Frontal cortex (tissue), 3 donors: ENCODE measurements at regions not wholly inside any gene's neighbourhood (a gene's known extent, or its start where the extent isn't known, plus 50 kb on each side); places are given as distances from the start of the nearest gene placed in this dataset.
"Not testable (repeated sequence)": the region's sequence is repeated elsewhere in the genome, so short reads cannot be mapped to it uniquely, and the experiment has no call there.

Experiments
- DNase-seq, 2 donors: peaks; one replicate each; pipeline ENCODE4 v3.0.0; 2012; ENCODE audit warnings: low spot score in 2 of 2
- FAIRE-seq: peaks from 2 replicates; lab custom pipeline; 2012; peaks lifted over from hg19 to GRCh38; lab: Jason Lieb, UNC
- donor health status: control.
- donor health status: control.
- donor health status: control.

DNA sequence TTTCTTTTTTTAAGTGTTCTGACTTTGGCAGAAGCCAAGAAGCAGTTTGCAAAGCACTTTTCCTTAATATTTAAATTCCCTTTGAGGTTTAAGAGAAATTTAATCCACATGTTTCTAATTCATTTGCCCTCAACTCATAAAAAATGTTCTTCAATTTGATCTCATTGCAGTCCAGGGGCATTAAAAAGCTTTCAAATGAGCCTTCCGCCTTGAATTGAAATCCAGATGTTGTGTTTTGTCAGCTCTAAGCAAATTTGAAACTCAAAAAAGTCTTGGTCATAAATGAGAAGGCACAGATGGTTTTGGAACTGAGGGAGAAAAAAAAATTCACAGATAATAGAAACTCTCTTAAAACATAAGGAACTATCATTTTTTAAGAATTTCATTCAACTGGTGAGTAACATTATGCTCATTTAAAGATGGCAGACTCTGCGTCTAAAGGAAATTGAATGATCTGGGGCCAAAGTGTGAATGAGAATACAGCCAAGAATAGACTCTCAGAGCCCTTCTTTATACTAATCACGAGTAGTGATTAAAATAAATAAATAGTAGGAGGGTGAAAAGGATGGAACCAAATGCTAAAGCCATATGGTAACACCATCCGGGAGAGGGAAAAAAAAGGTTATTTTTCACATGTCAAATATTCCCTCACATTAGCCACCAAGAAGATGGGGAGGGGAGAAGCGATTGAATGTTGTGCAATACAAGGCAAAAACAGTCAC is 1304.7 kb downstream of the CDH8 start:
- no peak for DNase-seq
- FAIRE-seq: no peak

- FAIRE-seq (no peak), DNase-seq (no peak)
These were observed 1307.2 kb downstream of the CDH8 start for GRCh38 chr16:60729051-60729450.

GRCh38 chr16:60727851-60728250 is 1308.4 kb downstream of the CDH8 start:
- no peak for DNase-seq

DNA sequence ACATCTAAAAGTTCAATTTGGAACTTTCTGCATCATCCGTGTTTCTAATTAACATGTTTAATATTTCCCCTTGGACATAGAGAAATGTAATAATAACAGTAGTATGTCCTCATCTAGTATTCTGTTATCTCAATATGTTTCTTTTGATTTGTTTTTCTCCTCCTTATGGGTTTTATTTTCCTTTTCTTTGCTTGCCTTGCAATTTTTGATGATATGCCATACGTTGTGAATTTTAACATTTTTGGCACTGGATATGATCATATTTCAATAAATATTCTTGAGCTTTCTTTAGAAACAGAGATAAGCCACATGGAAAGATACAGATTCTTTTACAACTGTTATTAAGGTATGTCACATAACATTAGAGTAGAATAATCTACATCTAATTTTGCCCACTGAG is 1316.2 kb downstream of the CDH8 start:
- FAIRE-seq (no peak), DNase-seq (no peak)

More at GRCh38 chr16:60727851-60728250, 1308.4 kb downstream of the CDH8 start:
- no peak for FAIRE-seq

DNA sequence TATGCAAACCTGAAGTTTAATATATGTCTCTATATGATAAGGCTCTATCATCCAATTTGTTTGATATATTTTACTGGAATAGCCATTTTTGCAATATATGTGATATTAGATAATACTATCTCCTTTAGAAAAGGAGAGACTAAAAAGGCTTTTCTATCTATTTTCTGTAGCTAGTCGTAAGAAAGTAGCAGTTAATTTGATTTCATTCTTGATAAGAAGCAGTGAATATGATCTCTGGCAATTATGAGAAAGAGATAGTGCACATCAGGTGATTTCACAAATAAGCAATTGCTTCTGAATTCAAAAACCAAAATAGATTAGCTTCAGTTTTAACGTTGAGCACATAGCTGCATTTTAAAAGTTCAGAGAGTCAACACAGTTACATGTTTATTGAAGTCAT is 1318.4 kb downstream of the CDH8 start:
- FAIRE-seq: no peak
- no peak for DNase-seq

DNA sequence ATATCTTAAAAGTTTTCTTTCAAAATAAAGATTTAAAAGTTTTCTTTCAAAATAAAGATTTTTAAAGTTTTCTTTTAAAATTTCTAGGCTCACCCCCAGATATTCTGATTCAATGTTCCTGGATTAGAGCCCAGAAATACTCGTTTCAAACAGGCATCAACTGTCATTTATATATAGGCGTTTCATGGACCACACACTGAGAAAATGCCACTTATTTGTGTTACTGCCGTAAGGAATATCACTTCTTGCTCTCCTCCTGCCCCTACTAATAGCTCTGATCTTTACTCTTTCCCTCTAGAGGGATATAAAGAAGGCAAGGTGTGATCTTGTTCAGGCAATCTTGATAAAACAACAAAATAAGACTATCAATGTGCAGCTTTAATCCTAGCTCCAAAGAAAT is 1324.1 kb downstream of the CDH8 start:
- no peak for DNase-seq
- no peak for FAIRE-seq

- no peak for FAIRE-seq
These were observed 1331.5 kb downstream of the CDH8 start for GRCh38 chr16:60704726-60705125.

GRCh38 chr16:60703096-60703495 is 1333.1 kb downstream of the CDH8 start:
- DNase-seq: no peak
- FAIRE-seq: no peak

More at GRCh38 chr16:60704726-60705125, 1331.5 kb downstream of the CDH8 start:
- DNase-seq: no peak

GRCh38 chr16:60686824-60687223 is 1349.4 kb downstream of the CDH8 start:
- FAIRE-seq (no peak), DNase-seq (no peak)

DNA sequence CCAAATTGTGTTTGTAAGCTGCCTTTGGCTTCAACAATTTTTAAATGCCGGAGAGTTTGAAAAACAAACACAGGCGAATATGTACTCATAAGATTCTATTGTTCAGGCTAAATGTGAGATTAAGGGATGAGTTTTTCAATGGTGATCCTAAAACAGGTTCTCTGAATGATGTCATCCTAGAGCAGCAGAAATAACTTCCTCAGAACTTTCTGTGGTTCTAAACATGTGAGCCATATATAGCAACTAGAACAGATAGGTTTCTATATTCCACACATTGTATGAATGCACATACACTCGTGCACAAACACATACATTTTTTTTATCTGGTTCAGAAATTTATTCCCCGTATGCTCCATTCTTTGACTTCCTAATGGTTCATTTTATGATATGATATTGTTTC is 1352.2 kb downstream of the CDH8 start:
- DNase-seq (no peak), FAIRE-seq (no peak)

- no peak for DNase-seq
- no peak for FAIRE-seq
These were observed 1354.0 kb downstream of the CDH8 start for GRCh38 chr16:60682219-60682618.

- no peak for DNase-seq
- no peak for FAIRE-seq
These were observed 1355.2 kb downstream of the CDH8 start for GRCh38 chr16:60681043-60681442.

GRCh38 chr16:60675022-60675421 is 1361.2 kb downstream of the CDH8 start:
- no peak for DNase-seq
- no peak for FAIRE-seq

DNA sequence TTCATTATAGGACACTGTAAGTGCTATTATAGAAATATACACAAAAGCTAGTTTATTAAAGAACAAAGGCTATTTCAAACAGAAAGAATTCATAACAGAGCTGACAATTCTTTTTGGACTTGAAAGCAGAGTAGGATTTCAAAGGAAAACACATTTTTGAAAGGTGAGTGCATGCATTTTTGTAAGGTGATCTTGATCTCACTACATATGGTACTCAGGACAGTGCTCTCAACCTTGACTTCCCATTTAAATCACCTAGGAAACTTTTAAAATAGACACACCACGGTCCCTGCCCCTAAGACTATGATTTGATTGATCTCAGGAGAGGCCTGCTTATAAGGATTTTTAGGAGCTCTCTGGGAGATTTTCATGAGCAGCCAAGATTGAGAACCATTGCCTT is 1362.0 kb downstream of the CDH8 start:
- FAIRE-seq (no peak), DNase-seq (no peak)

DNA sequence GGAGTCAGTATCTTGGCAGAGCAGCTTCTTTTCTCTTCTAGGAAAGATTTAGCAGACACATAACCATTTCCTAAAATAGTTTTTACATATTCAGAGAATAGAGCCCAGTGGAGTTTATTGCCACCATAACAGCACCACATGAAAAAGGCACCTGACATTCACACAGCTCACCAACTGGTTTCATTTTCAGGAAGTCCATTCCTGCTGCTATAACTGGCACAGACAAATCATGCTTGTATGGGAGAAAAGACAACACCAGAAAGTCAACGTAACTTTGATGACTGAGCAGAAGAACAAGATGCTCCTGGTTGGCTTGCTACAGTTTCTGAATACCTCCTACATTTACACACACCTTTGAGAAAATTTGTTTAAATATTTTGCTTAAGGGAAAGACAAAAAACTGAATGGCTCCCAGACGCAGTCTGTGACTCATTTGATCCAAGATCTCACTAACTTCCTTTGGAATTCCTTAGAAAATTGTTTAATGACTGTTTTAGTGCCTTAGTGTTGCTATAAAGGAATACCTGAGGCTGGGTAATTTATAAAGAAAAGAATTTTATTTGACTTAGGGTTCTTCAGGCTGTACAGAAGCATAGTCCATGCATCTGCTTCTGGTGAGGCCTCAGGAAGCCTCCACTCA is 1380.6 kb downstream of the CDH8 start:
- DNase-seq: no peak
- no peak for FAIRE-seq

- FAIRE-seq (no peak), DNase-seq (no peak)
These were observed 1384.9 kb downstream of the CDH8 start for GRCh38 chr16:60651346-60651745.

GRCh38 chr16:60648290-60648689 is 1387.9 kb downstream of the CDH8 start:
- DNase-seq (no peak), FAIRE-seq (no peak)

- FAIRE-seq, DNase-seq: not testable (repeated sequence)
These were observed 1388.8 kb downstream of the CDH8 start for GRCh38 chr16:60647388-60647787.

DNA sequence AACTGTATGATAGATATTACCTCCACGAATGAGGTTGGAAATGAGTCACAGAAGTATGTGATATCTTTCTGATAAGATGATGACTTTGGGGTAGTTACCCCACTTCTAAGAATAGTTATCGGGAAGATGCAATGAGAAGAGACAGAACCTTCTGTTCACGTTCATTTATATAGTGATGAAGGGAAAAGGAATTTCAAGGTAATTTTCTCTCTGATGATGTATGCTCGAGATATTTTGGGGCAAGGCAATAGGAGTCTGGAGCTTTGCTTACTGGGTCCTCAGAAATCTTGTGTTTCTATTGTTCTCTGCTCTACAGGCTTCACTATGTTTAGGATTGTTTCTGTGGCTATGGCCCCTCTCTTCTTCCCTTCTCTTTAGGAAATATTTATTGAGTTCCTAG is 1389.6 kb downstream of the CDH8 start:
- FAIRE-seq (no peak), DNase-seq (no peak)

DNA sequence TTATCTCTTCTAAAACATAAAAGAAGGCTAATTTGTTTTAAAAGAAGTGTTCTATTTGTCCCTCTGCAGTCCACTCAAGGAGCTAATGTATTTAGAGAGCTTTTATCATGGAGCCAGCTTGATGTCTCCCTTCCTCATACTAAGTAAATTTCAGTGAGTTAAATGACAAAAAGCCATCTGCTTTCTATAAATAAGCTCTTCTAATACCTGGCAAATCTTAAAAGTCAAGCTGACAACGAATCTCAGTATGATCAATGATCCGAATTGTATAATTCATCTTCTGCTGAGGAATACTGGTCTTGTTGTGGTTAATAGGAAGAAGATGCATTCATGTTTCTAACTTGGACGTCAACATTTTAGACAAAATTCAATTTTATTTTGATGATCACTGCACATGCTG is 1390.7 kb downstream of the CDH8 start:
- no peak for DNase-seq

DNA sequence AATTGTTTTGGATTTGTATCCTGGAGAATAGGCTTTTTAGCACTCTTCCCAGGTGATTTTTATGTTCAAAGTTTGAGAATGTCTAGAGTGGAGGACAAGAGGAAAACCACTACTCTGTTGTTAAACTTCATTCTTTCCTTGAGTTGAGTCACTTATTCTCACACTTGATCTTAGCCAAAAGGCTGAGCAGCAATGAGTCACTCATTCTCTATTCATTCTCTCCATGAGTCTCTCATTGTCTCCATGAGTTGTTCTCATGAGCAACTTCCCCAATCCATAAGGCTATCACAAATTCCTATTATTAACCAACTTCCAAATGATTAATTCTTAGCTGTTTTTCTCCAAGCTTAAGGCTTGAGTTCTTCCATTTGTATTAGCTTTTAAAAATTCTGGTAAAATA is 1393.3 kb downstream of the CDH8 start:
- FAIRE-seq (no peak), DNase-seq (no peak)

More for the DNA sequence above, 1390.7 kb downstream of the CDH8 start:
- FAIRE-seq: no peak
